HL-60/S4 treated with phorbol 12-myristate 13-acetate at 8.2 ng/mL for 4 days and 3 days (cell line): ENCODE measurements at regions not wholly inside any gene's neighbourhood (a gene's known extent, or its start where the extent isn't known, plus 50 kb on each side); places are given as distances from the start of the nearest gene placed in this dataset.

Source experiments
- in situ Hi-C: fragments of 300-500 bp; cut with MboI; formaldehyde crosslinking; loops from 2 replicates; pipeline ENCODE4 v1.15.0; 2022; ENCODE audit warnings: low sequenced_read_pairs

GRCh38 chr13:40161931-40162330, 504.5 kb downstream of the FOXO1 start:
- in situ Hi-C loops: no loop called here

GRCh38 chr13:40163066-40164000, 503.1 kb downstream of the FOXO1 start:
- in situ Hi-C loops: no loop called here

- in situ Hi-C loops: no loop called here
Observed at GRCh38 chr13:40164133-40164532, 502.3 kb downstream of the FOXO1 start.

GRCh38 chr13:40165316-40165932, 501.0 kb downstream of the FOXO1 start:
- in situ Hi-C loops: no loop called here

GRCh38 chr13:40167327-40167726, 499.1 kb downstream of the FOXO1 start:
- in situ Hi-C loops: no loop called here

- in situ Hi-C loops: no loop called here
Observed at GRCh38 chr13:40168425-40169166, 497.8 kb downstream of the FOXO1 start.

GRCh38 chr13:40169476-40169875, 497.0 kb downstream of the FOXO1 start:
- in situ Hi-C loops: no loop called here

GRCh38 chr13:40170091-40170490, 496.4 kb downstream of the FOXO1 start:
- in situ Hi-C loops: no loop called here

GRCh38 chr13:40170982-40171381, 495.5 kb downstream of the FOXO1 start:
- in situ Hi-C loops: no loop called here

- in situ Hi-C loops: no loop called here
Observed at GRCh38 chr13:40171566-40171965, 494.9 kb downstream of the FOXO1 start.

GRCh38 chr13:40172149-40172591, 494.3 kb downstream of the FOXO1 start:
- in situ Hi-C loops: no loop called here

- in situ Hi-C loops: no loop called here
Observed at GRCh38 chr13:40172878-40173277, 493.6 kb downstream of the FOXO1 start.

GRCh38 chr13:40175639-40176038, 490.8 kb downstream of the FOXO1 start:
- in situ Hi-C loops: no loop called here

GRCh38 chr13:40176242-40176641, 490.2 kb downstream of the FOXO1 start:
- in situ Hi-C loops: no loop called here

- in situ Hi-C loops: no loop called here
Observed at GRCh38 chr13:40178130-40178529, 488.3 kb downstream of the FOXO1 start.

GRCh38 chr13:40179445-40180281, 486.8 kb downstream of the FOXO1 start:
- in situ Hi-C loops: no loop called here

GRCh38 chr13:40180776-40181175, 485.7 kb downstream of the FOXO1 start:
- in situ Hi-C loops: no loop called here

GRCh38 chr13:40181203-40181845, 485.1 kb downstream of the FOXO1 start:
- in situ Hi-C loops: no loop called here

GRCh38 chr13:40182591-40182990, 483.9 kb downstream of the FOXO1 start:
- in situ Hi-C loops: no loop called here

- in situ Hi-C loops: no loop called here
Observed at GRCh38 chr13:40185414-40185813, 481.0 kb downstream of the FOXO1 start.
